HG02885 (cell line): ENCODE measurements at regions not wholly inside any gene's neighbourhood (a gene's known extent, or its start where the extent isn't known, plus 50 kb on each side); places are given as distances from the start of the nearest gene placed in this dataset.
"Not testable (repeated sequence)": the region's sequence is repeated elsewhere in the genome, so short reads cannot be mapped to it uniquely, and the experiment has no call there.

Experiments used
- ATAC-seq: cut with Tn5 transposase; IDR thresholded peaks from one replicate; pipeline ENCODE4 v1.9.1; 2021; ENCODE audit warnings: mild to moderate bottlenecking; ENCODE audit not compliant: unreplicated experiment, poor library complexity

DNA sequence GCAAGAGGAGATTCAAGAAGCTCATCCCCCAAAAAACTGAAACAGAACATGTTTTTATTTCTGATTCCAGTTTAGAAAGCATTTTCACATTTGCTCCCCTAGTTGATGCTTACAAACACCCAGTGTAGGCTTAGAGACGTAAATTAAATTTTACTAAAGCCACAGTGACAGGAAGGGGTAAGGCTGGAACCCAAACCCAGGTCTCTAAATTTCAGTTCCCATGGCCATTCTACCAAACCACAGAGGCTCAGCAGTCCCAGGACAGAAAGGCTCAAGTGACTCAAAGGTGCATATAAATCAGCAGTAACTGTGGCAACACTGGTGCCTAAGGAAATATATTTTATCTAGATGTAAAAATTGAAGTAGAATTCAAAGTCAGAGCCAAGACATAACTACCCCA is 128.7 kb downstream of the CEP120 start:
- ATAC-seq: peak; percentile 47

DNA sequence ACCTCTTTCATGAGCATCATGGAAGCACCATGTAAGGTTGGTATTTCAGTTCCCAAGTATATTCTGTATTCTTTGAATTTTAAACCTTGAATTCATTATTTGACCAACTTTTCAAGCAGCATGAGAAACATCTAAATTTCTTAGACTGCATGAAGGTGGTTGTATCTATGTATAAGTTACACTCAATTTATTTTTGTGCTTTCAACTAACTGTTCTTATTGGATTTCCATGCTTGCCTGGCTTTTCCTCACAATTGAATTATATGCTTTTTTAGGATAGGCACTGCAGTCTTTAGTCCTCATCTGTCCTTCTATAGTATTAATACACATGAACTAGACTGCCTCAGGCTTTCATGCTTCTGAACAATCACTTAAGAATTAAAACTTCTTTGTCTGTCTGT is 134.0 kb downstream of the CEP120 start:
- ATAC-seq: no peak

DNA sequence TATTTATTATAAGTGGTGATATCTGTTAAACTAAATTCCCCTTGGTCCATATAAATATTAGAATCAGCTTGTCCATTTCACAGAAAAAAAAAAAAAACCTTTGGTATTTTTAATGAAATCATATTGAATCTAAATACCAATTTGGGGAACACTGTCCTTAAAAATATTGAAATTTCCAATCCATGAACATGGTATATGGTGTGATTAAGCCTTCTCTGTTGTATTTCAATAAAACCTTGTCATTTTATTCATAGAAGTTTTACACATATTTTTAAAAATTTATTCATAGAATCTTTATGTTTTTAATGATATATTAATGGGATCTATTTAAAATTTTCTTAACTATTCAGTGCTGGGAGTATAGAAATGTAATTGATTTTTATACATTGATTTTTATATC is 135.3 kb downstream of the CEP120 start:
- ATAC-seq: no peak

DNA sequence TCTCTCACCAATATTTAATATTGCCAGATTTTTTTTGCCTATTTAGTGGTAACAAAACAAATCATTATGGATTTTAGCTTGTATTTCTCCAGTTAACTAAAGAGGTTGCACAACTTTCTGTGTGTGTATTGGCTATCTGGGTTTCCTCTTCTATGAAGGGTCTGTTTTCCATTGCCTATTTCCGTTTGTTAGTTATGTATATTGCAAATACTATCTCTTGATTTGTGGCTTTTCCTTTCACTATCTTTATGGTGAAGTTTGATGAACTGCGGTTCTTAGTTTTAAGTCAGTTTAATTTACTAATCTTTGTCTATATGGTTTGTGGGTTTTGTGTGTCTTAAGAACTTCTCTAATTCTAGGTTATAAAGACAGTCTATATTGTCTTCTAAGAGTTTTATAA is 136.3 kb downstream of the CEP120 start:
- no peak for ATAC-seq

DNA sequence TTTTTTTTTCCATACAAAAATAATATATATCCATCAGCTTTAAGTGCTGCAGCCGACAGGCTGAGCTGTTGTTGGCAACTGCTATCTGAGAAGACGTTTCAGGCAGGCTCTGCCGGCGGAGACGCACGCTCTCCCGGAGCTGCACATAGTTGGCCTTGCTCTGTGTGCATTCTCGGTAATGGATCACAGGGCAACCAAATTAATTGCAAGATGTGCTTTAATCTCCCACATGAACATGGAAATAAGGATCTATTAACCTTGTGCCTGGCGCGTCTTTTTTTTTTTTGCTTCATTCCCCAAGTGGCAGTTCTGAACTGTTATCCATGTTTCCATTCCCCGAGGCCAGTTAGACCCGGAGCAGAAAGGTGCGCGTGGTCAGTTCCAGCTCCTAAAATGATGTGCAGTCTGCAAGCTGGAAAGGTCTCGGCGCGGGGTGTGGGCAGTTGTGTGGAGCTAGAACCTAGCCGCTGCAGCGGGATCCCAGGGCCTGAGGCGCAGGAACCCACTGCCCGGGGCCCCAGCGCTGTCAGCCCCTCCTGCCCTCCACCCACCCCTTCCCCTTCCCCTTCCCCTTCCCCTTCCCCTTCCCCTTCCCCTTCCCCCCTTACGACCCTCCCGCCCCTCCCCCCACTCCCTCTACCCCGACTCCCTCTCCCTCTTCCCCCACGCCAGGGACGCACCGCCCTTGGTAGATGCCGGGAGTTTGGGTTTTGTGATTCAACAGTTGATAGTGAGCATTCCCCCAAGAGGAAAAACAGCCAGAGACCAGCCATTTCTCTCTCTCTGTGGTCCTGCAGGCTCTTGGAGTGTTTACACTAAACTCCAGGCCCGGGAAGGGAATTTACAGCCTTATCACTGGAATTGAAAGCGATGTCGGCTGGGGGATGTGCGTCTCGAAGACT is 137.8 kb downstream of the CEP120 start:
- ATAC-seq: no peak

DNA sequence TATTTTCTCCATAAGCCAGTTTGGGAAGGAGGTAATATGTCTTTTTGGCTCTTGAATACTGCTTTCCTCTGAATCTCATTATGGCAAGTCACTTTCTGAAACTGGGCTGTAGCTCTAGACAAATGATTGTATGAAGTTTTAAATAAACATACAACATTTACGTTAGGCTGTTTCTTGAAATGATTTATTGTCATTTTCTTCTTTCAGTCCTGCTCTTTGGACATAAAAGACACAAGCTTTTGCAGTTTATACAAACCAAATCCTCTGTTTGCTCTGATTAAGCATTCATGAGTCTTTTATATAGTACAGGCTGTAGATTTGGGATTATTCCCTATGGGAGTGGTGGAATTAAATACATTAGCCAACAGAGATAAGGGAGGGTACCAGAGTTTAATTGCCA is 139.7 kb downstream of the CEP120 start:
- no peak for ATAC-seq

DNA sequence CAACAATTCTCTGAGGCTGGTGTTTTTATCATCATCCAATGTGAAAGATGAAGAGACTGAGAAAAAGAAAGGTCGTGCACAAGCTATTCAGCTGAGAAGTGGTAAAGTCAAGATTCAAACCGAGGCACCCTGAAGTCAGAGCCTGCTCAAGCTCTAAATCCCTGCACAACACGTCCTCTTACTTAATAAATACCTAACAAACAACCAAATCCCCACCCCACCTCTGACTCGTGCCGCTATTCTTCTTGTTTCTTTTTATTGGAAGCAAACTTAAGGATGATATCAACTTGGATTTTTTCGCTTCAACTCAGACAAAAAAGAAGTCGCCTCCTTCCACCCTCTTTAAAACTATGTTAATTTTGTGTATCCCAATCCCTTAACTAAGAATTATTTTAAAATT is 140.2 kb downstream of the CEP120 start:
- ATAC-seq: no peak

DNA sequence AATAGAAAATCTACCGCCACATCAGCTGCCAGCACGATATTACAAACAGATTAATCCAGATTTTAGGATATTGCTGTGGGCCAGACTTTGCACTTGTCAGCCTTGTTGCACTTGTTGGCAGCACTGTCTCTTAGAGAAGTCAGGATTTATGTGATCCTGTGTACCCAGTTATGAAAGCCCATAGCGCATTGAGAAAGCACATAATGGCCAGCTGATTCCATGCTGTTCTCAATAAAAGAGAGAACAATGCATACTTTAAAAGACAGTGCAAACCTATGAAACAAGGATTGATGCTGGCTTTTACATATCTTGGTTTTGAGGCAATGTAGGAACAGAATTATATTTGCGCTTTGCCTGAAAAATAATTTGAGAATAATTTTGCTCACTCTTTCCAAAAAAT is 140.8 kb downstream of the CEP120 start:
- ATAC-seq: no peak

DNA sequence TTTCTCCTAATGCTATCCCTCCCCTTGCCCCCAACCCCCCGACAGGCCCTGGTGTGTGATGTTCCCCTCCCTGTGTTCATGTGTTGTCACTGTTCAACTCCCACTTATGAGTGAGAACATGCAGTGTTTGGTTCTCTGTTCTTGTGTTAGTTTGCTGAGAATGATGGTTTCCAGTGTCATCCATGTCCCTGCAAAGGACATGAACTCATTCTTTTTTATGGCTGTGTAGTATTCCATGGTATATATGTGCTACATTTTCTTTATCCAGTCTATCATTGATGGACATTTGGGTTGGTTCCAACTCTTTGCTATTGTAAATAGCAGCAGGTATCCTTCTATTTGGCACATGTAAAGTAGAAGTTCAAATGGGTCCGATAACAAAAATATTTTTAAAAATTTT is 142.3 kb downstream of the CEP120 start:
- ATAC-seq: not testable (repeated sequence)

DNA sequence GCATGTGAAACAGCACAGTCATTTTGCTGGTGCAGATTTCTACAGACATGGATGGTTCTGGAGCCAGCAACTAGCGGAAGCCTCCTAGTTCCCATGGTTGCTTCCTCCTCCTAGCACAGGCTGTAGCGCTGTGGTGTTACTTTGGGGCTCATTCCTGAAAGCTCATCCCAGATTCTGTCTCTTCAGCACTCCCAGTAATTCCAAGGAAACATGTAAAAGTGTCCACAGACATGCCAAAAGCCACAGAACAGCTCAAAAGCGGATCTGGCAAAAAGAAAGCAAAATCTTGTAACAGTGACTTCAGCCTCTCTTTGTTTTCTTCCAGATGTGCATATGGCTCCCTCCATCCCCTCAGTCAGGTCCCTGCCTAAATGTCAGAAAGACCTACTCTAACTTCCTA is 144.1 kb downstream of the CEP120 start:
- no peak for ATAC-seq

DNA sequence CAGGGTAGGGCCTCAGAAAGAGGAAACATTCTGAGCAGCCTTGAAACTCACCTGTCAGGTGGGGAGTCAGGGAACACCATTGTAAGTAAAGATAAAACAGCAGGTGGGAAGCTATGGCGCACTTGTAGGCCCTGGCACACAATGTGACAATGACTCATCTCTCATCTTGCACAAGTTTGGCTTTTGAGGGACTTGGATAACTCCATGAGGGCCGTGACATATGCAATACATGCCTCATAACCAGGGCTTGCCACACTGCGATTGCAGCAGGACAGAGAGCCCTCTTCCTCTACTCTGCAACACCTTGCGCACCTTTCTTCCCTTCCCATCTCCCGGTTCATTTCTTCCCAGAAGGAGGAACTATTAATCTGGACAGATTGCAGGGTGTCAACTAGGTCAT is 144.9 kb downstream of the CEP120 start:
- no peak for ATAC-seq

DNA sequence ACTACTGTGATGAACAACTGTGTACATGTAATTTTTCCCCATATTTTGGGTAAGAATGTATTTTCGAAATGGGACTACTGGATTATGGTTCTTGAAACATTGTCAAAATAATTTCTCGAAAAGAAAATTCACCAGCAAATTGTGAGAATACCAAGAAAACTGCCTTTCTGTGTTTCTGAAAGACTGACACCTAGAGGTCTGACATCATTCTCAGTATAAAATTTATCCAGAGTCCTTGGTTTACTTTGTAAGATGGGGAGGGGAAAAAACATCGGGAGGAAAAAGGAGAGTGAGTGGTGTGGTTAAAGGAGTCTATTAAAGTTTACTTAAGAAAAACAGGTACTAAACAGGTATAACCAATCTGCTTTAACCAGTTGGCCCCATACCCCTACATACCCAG is 149.2 kb downstream of the CEP120 start:
- no peak for ATAC-seq

DNA sequence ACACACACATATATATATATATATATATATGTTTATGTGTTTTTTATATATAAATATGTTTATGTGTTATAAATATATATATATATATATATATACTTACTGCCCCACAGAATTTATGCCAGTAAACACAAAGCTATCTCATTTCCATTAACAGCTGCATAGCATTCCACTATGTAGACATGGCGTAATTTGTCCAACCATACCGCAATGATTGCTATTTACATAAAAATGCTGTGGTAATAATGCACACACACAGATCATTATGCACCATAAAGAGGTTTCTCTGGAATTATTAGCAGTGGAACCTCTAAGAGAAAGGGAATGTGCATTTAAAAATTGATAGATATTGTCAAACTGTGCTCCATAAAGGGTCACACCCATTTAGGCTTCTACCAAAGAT is 150.1 kb downstream of the CEP120 start:
- no peak for ATAC-seq

DNA sequence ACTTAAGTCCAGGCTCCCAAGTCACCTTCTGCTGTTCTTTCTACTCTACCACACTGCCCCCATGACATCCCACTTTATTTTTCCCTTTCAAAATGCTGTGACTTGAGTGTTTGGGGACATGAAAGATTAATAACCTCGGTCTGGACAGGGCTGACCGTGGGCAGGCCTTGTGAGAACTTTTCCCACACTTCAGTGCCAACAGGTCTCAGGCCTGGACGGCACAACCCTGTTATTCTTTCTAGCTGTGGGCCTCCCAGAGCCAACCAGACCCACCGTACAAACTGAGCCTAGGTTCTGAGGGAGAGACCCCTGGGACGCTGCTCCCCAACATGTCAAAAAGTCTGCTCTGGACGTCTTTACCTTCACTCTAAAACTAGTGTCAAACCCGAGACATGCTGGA is 153.4 kb downstream of the CEP120 start:
- no peak for ATAC-seq

DNA sequence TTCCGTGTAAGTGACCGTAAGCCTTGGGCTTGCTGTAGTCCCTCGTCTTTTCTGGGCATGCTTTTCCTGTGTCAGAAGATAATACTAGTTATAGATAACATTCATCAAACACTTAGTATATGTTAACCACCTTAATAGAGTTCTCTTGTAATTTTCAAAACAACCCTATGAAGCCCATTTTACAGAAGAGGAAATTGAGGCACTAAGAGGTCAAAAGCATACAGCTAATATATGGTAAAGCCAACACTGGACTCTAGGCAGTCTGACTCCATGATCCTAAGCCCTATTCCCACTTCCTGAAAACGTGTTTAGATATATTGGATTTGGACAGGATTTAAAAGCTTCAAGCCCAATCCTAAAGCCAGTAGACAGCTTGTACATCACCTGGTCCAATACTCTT is 153.8 kb downstream of the CEP120 start:
- ATAC-seq: no peak

DNA sequence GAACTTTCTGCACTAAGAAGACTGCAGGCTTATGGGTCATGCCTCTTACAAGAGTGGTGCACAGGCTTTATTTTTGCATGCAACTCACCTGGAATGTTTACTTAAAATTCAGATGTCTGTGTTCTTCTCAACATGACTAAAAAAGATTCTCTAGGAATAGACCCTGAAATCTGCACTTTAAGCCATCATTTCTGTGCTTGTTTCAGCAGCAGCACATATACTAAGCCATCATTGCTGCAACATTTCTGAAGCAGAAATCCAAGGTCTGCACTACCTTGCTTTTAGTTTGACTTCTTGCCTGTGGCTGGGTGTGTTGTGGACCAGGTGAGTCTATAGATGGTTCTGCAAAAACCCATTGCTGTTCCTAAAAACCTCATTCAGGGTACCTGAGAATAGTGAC is 156.8 kb downstream of the CEP120 start:
- ATAC-seq: no peak

DNA sequence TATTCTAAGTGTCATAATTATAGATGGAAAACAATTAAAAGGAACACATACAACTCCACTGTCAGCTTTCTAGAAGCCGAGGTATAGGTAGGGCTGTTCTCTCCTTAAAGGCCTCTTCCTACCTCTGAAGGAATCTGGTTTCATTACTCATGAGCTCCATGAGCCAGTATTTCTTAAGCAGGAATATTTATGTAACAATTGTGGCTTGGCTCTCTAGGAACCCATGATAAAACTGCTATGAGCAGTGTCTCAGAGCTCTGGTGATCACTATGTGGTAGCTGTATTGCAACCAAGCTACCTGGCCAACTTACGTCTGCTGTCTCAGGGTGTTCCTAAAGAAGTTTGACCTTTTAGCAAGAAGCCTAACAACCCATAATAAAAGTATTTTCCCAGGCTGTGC is 157.7 kb downstream of the CEP120 start:
- no peak for ATAC-seq

DNA sequence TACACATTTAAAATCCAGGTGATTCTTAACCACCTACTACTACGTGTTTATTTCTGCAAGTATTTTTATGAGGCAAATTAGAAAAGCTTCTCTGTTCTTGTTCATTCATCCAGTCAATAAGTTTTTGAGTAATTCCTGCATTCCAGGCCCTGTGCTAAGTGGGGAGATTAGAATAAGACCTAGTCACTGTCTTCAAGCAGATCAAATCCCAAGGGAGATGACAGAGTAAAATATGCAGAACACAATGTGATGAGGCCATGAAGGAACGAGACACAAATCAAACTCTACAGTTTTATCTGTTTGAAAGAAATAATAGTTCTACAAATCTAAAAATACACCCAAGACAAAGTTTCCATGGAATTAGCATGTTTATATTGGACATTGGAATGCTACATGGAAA is 158.8 kb downstream of the CEP120 start:
- ATAC-seq: no peak

DNA sequence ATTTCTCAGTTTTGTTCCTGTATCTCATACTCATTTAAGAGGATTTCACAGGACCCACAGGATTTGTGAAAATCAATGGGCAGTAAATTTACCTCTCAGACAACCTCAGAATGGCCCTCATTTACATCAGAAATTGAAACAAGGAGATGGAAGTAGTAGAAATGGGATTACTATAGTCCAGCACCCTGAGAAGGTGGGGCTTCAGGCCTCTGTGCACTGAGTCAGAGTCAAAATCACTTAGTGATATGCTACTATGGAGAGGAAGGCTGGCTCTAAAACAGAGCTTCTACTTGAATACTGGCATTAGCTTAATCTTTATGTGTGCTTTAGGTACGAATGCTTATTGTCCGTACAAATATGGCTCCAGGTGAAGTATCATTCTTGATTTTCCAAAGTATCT is 159.3 kb downstream of the CEP120 start:
- no peak for ATAC-seq

DNA sequence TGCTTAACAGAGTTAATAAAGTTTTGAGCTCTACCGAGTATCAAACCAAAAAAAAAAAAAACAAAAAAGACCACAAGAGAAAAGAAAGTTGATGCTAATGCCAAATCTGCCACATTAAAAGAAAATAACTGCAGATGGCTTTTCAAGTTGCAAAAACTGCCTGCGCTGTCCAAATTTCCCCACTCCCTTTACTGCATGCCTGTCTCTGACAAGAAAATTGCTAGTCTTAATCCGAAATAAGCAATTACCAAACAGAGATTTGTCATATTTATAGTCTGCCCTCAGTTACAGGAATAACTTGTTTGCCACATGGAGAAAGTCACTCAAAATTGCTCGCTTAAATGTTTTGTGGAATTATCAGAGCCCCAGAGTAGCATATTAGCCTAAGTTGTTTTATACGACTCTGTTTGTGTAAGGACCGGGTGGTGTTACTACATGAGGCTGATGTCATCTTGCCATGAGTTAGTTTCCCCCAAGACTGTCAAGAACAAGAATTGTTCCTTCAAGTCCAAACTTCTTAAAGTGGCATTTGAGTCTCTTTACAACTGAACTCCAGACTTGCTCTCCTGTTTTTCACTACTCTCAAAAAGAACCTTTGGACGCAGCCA is 160.9 kb downstream of the CEP120 start:
- ATAC-seq: no peak

DNA sequence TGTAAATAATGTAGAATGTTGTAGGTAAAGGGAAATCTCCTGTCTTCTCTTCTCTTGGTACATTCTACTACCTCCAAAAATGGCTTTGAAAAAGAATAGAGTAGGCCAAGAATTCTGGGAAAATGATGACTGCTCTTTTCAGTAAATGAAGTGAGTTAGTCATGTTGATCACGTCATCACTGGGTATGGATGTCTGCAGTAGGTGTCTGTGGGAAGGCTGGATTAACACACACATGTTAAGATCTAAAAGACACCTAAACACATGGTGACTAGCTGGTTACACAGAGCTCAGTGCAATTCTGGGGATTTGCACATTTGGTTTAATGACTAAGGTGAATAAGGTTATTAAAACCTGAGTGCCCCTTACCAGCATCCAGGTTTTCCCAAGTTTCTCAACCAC is 161.5 kb downstream of the CEP120 start:
- ATAC-seq: no peak

DNA sequence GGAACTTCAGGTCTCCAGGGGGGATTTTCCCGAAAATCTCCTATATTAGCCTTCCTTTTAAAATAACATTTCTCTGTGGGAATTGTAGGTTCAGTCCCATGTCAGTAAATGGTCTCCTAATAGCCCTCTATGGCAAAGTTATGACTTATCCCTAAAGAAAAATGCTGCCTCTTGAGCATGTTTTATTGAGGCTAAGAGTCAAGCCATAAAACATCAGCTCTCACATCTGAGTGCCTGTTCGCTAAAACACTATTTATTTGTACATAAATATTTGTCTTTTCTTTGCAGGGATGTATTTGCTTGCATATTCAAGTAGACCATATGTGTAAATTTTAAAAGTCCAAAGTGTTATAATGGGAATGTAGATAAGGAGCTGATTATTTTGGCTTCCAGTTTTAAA is 160.4 kb downstream of the PRDM6 start:
- no peak for ATAC-seq
